HG03196 (cell line): ENCODE measurements at regions not wholly inside any gene's neighbourhood (a gene's known extent, or its start where the extent isn't known, plus 50 kb on each side); places are given as distances from the start of the nearest gene placed in this dataset.
A peak's percentile ranks its signal among the peaks of the same experiment; 100 is the strongest.

Experiments used
- ATAC-seq: cut with Tn5 transposase; IDR thresholded peaks from one replicate; pipeline ENCODE4 v1.9.1; 2021; ENCODE audit not compliant: unreplicated experiment

DNA sequence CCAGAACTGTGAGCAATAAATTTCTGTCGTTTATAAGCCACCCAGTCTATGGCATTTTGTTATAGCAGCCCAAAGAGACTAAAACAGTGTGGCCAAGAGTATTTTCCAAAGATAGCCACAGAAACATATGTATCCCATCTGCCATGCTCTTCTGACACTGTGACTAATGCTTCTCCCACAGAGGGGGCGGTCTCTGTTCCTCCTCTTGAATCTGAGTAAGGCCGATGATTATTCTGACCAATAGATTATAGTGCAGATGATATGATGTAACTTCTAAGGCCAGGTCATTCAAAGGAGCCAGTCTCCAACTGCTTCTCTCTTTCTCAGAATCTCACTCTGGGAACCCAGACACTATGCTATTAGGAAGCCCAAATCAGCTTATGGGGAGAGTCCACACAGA is 570.7 kb downstream of the BCOR start:
- no peak for ATAC-seq

DNA sequence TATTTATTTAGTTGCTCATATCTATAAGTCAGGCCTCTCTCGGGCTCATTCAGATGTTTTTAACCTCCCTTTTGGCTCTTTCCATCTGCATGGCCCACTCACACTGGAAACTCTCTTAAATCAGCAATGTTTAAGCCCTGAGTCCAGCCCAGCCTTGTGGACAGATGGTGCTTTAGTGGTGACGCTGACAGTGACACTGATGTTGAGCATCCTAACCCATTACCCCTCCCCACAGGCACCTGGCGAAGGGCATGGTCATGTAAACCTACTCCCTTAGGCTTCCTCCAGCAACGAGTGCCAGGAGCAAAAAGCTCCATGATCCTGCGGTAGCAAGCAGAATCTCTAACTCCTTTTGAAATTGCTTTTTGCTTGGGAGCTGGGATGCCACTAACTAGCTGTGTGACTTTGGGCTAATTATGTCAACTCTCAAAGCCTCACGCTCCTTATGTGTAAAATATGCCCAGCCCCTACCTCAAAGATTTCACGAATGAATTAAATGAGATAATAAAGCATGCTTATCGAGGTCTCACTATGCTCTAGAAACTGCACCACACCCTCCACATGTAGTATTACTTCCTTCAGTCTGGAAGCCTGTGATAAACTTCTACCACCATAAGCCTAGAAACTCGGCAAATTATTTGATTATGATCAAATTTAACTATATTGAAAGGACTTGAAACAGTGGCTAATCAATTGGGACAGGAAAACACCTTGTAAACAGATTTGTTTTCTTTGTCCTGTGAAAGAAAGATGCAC is 569.4 kb downstream of the BCOR start:
- ATAC-seq: no peak

DNA sequence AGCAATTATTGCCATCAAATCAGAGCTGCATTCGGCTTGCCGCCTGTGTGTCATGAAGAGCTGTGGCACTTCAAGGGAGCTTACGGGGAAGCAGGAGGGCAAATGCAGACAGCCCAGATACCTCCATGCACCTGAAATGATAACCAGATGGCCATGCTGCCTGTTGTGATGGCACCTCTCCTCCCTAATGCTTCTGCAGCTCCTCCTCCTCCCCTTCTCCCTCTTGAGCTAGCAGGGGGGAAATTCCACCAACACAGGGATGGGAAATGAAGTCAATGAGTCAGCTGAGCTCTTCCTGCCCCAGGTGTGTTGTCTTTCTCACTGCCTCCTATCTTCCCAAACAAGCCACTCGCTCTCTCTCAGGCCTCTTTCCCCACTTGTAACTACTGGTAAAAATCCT is 565.0 kb downstream of the BCOR start:
- no peak for ATAC-seq

DNA sequence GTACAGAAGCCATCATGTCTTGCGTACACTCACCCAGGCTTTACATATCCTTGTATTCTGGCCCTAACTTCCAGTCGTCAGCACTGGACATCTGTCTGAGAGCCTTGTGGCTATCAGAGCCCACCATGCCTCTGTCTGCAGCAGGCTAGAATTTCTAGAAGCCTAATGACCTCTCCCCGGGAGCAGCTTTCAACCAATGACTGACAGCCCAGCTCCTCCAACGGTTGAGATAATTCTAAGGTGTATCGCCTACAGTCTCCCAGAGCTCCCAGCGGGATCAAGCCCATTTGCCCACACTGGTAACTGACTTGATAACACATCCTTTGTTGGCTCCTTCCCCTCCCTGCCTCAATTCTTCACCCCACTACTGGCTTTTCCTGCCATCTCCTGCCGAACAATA is 562.8 kb downstream of the BCOR start:
- ATAC-seq: no peak

DNA sequence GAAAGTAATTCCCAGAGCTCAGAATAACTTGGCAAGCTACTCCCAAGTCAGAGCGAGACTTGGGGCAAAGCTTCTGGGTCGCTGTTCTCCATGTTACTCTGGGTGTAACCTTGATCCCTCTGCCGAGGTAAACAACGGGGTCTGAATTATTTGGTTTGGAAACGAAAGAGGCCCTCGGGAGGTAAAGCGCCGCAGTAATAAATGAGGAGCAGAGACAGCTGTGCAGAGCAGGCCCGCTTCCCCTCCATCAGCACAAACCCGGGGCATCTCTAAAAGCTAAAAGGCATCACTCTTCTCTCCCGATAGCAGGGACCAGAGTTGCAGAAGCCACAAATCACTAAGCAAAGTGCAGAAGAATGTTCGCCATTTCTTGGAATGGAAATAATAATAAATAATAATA is 561.5 kb downstream of the BCOR start:
- no peak for ATAC-seq

DNA sequence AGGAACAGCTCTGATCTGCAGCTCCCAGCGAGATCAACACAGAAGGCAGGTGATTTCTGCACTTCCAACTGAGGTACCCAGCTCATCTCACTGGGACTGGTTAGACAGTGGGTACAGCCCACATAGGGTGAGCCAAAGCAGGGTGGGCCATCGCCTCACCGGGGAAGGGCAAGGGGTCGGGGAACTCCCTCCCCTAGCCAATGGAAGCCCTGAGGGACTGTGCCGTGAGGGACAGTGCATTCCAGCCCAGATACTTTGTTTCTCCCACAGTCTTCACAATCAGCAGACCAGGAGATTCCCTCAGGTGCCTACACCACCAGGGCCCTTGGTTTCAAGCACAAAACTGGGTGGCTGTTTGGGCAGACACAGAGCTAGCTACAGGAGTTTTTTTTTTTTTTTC is 555.9 kb downstream of the BCOR start:
- no peak for ATAC-seq

DNA sequence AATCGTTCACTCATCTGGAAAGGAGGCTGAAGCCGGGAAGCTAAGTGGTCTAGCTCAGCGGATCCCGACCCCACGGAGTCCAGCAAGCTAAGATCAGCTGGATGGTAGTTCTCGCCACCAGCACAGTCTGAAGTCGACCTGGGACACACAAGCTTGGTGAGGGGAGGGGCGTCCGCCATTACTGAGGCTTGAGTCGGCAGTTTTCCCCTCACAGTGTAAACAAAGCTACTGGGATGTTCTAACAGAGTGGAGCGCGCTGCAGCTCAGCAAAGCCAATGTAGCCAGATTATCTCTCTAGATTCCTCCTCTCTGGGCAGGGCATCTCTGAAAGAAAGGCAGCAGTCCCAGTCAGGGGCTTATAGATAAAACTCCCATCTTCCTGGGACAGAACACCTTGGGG is 555.4 kb downstream of the BCOR start:
- no peak for ATAC-seq

DNA sequence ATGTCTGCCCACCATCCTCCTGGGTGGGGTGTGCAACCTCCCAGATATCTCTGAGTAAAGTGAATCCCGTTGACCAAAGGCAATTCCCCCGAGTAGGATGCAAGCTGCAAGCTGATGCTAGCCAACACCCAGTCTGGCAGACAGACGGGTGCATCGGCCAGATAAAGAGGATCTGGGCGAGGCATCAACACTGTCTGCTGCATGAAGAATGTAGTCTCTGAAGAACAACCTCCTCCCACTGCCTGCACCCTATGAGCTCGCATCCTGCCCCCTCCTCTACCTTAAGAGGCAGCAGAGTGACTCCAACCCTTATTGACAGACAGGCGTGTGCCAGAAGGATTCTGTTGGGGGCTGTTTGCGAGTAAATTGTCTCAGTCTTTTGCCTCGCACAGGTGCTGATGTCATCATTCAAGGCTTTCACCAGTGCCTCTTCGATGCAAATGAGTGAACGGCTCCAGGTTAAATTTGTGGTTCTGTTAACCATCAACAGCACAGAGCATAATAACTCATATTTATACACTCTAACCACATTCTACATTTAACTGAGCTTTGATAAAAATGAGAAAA is 546.9 kb downstream of the BCOR start:
- ATAC-seq: no peak

DNA sequence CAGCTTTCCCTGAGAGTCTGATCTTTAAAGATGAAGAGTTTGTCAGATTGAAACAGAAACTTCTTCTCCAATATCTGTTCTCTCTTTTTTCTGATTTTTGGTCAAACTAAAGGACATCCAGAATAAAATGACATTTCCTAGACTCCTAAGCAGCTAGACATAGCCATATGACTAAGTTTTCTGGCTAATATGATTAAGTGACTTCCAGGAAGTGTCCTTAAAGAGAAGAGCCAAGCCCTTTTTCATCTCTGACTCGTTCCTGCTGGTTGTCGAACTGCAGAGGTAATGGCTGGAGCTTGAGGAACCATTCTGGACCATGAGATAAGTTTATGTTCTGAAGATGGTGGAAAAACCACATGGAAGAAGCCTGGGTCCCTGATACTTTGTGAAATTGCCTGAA is 546.0 kb downstream of the BCOR start:
- ATAC-seq: no peak

DNA sequence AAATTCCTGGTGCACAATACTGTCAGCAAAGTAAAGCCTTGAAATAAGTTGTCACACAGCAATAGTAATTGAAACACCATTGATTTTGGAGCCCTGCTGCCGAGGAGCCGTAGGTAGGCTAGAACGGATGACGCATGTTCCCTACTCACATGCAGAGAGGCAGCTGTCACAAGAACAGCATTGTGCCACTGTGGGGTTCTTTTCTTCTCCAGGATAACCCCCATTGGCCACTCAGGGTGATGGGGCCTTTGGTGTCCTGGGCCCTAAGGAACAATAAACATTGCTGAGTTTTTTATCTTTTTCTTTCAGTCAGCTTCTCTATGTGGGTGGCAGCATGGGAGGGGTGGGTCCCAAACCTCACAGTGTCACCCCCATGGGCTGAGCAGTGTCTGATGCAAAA is 542.3 kb downstream of the BCOR start:
- ATAC-seq: no peak

DNA sequence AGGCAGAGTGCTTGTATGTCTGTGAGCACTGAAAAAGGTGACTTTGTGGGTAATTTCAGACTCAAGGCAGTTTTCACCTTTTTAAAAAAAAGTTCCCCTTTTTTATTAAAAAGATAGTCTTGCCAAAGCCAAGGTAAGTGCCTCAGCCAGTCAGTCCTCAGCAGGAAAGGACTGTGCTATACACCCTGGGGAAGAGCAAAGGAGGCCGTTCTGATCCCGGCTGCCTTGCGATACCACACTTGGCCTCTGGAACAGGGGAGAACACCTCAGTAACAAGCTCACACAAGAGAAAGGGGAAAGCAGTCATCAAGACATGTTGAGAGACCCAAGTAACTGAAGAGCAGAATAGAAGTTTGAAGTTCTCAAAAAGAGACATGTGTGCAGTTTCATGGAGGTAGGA is 541.7 kb downstream of the BCOR start:
- no peak for ATAC-seq

DNA sequence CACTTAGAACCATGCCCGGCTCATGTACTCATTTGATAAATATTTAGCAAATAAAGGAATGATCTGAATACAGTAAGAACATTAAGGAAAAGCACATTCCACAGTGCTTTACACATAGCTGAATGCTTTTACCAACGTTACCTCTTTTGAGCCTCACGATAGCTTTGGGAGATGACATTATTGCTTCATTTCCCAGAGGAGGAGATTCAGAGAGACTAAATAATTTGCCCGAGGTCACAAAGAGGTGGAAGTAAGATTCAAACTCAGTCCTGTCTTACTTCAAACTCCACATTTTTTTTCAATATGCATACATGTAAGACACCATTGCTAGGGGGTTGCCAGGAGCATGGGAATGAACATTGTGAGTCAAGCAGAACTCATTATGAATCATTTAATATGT is 538.5 kb downstream of the BCOR start:
- ATAC-seq: no peak

DNA sequence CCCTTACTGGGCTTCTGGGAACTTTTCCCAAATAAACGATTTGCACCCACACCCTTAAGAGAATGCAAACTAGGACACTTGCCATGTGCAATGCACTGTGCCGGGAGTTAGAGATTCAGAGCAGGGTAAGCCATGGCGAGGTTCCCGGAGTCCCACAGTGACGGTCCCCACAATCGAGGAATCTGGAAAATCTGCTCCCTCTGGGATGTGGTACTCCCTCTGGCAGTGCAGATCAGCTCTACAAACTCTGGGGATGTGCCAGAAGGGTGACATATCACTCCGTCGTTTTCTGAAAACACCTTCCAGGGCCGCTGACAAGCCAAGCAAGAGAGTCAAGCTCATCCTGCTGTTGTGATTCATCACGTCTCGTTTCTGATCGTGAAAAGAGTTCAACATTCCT is 537.5 kb downstream of the BCOR start:
- ATAC-seq: no peak

DNA sequence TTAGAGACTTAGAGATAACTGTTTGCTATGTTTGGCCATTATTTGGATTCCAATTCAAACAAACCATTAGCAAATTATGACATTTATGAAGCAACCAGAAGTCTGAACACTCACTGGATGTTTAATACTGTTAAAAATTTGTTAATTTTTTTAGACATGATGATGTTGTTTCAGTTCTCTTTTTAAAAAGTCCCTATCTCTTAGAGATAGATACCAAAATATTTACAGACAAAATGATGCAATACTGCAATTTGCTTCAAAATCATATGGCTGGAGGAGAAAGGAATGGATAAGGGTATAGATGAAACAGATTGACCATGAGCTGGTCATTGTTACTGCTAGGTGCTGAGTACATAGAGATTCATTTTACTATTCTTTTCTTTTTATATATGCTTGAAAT is 534.6 kb downstream of the BCOR start:
- ATAC-seq: no peak

DNA sequence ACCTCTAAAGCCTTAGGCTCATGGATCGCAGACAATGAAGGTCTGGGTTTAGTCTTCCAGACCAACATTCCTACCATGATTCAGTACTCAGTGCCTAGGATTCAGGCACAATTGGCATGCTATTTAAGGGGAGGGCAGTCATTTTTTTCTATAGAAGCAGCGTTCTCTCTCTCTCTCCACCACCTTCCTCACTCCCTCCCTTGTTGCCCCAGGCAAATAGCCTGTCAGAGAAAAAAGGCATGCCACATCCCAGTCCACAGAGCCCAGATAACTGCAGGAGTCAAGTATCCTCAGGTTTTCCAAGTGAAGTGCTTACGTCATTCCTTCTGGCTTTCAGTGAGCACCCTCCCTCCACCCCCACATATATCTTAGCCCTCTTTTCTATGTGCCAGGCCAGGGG is 533.0 kb downstream of the BCOR start:
- no peak for ATAC-seq

DNA sequence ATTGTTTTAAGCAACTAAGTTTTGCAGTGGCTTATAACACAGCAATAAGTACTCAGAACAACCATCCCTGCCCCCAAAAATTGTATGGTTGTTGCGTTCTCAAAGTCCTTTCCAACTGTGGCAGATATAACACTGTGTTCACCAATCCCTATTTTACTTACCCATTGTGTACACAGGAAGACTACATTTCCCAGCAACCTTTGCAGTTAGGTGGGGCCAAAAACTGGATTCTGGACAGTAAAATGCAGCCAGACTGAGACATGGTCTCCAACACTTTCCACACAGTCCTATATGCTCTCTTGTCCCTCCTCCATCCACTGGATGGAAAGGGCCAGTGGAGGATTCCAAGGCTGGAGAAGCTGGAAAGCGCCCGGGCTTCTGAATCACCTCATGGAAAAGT is 523.6 kb downstream of the BCOR start:
- no peak for ATAC-seq

DNA sequence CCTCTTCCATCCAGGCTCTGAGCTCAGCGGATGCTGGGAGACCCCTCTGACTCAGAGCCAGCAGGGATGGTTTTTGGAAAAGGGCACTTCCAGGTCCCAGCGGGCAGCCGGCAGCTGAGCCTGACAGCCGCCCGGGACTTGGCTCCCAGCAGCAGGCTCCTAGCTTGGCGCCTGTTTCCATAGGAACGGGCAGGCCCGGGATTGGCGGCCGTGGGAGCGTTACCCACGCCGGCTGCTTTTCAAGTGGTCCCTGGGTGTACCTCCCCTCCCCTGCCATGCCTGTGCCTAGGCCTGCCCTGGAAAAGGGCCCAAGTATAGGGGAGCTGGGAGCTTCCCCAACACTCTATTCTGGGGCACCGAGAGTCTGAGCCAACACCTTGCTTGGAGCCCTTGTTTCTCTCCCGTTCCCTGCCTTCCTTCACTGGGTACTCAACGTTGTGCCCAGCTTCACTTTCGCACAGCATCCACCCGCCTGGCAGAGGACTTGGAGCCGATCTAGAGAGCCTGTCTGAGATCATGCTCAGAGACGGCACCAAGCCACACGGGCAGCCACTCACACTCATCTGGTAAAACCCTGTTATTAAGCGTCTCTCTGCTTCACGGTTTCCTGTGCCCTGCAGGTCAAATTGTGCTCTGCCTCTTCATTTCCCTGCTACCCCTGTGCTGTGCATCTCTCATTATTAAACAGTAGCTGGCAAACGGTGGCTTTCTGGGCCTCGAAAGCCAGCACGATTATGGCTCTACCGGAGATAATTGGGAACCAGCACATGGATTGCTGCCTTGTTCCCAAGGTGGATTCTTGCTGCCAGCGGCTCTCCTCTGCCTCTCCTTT is 521.5 kb downstream of the BCOR start:
- no peak for ATAC-seq

DNA sequence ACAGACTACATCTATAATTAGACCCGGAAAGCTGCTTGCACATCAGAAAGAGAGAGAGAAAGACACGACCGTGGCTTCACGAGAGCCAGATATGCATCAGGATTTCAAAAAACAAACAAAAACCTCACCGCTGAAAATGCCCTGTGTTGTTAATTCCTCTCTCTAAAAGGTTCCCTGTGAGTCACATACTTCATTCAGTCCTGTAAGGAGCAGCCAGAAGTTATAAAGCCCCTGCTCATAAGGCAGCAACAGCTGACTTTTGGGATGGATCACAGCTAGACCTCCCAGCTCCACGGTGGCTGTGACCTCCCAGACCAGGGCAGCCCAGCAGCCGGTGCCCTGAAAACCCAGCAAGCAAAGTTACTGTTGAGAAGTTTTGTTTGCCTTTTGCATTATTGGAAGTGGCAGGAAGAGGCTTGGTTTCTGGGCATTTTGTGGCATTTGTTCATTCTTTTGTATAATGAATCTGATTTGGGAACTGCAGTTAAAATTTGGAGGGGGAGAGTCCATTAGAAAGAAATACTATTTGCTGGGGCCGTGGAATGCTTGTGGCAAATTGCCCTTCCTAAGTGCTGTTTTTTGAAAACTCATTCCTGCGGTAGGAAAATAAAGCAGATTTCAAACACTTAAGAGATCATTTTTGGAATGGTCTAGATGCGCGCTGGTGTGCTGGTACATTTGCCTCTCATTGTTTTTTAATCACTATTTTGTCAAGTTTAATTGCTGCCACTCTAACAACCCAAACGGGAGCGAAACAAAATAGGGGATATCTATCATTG is 520.4 kb downstream of the BCOR start:
- no peak for ATAC-seq

DNA sequence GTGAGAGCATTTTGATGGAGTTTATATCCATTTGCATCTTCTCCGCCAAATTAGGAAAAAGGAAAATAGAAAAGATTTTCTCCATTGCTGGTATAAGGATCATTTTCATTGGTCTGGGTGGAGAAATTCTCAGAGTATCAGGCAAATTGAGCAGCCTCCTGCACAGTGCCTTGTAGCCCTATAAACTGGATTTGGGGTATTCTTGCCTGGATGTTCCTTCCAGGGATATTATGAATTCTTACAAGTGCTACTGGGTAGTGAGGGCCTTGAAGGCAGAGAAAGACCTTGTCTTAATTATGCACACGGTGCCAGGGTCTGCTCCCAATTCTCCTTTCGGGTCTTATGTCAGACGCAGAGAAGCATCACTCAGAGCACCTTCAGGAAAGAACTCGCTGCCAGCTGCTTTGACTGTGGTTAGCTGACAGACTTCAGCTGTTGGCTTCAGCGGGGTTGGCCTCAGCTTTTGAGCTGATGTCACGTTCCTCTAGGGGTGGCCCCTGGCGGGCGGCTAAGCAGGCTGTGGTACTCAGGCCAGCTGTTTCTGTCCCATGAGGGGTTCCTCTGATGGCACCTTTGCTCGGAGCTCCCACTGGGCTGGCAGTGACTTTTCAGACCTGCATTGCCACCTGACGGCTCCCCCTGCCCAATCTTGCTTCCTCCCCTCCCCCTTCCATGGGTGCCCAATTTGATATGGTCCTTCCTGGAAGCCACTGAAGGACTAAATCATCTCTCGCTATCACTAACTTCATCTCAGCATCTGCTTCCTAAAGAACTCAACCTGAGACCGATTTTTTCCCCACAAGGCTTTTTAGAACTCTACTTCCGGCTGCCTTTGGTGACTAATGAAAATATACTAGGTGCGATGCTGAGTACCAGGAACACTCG is 519.5 kb downstream of the BCOR start:
- peak; percentile 95 for ATAC-seq

DNA sequence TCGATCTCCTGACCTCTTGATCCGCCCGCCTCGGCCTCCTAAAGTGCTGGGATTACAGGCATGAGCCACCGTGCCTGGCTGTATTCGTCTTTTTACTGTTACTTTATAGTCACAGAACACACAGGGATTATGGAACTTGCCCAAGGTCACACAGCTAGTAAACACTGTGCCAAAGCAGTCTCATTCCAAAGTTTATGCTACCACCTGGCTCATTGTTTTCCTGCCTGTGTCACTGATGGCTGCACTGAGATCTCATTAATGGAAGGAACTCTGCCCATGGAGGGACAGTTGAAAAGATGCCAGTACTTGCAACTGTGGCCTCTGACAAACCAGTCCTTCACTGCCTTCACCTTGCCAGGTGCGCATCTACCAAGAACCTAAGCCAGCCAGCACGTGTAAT is 517.7 kb downstream of the BCOR start:
- no peak for ATAC-seq

DNA sequence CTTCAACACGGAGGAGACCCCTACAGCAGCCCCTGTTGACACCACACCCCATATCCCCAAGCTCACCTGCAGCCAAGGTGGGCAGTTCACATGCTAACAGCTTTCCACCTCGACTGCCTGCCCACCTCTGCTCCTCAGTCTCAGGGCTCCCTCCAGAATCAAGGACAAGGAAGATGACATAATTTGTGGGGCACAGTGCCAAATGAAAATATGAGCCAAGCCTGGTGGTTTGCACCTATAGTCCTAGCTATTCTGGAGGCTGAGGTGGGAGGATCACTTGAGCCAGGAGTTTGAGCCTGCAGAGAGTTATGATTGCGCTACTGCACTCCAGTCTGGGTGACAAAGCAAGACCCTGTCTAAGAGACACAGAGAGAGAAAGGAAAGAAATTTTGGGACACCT is 516.3 kb downstream of the BCOR start:
- ATAC-seq: no peak
